Lung (tissue), 11 donors: ENCODE measurements at regions not wholly inside any gene's neighbourhood (a gene's known extent, or its start where the extent isn't known, plus 50 kb on each side); places are given as distances from the start of the nearest gene placed in this dataset.

Source experiments
- ATAC-seq: fragments of 200-7000 bp; cut with Tn5 transposase; one replicate; pipeline ENCODE4 v1.9.1; 2020; ENCODE audit warnings: moderate number of reproducible peaks; ENCODE audit not compliant: insufficient read depth, low FRiP score
- DNase-seq, 3 donors: peaks; one replicate each; pipeline ENCODE4 v3.0.0-alpha.2; 2013 to 2017
- H3K27ac ChIP-seq, 2 donors: one replicate each; pipeline ENCODE4 v1.5.1; 2013; ENCODE audit warnings: mild to moderate bottlenecking in 2 of 2, moderate library complexity in 2 of 2, control low read depth in 1 of 2, inconsistent platforms in 1 of 2, low read depth in 1 of 2, low read length in 1 of 2
- H3K27me3 ChIP-seq, 3 donors: one replicate each; pipeline ENCODE4 v1.5.1; 2013; ENCODE audit warnings: low read length in 2 of 3; ENCODE audit not compliant: control insufficient read depth in 3 of 3, insufficient read depth in 3 of 3
- H3K36me3 ChIP-seq, 4 donors: one replicate each; pipeline ENCODE4 v1.5.1; 2013; ENCODE audit warnings: low read length in 4 of 4, mild to moderate bottlenecking in 1 of 4, moderate library complexity in 1 of 4; ENCODE audit not compliant: control insufficient read depth in 4 of 4, insufficient read depth in 4 of 4
- H3K4me1 ChIP-seq, 5 donors: one replicate each; pipeline ENCODE4 v1.5.1; 2013; ENCODE audit warnings: low read length in 5 of 5, mild to moderate bottlenecking in 2 of 5, moderate library complexity in 1 of 5; ENCODE audit not compliant: control insufficient read depth in 5 of 5, insufficient read depth in 5 of 5
- H3K4me3 ChIP-seq: one replicate; pipeline ENCODE4 v1.5.1; 2013; ENCODE audit warnings: mild to moderate bottlenecking, control low read depth, moderate library complexity
- H3K9ac ChIP-seq, 2 donors: one replicate each; pipeline ENCODE4 v1.5.1; 2013; ENCODE audit warnings: low read length in 2 of 2, control low read depth in 1 of 2; ENCODE audit not compliant: insufficient read depth in 1 of 2
- H3K9me3 ChIP-seq, 4 donors: one replicate each; pipeline ENCODE4 v1.5.1; 2013; ENCODE audit warnings: low read length in 3 of 4, mild to moderate bottlenecking in 1 of 4, moderate library complexity in 1 of 4; ENCODE audit not compliant: control insufficient read depth in 4 of 4, insufficient read depth in 3 of 4
- WGBS, 2 donors: extraction: QIAGEN DNeasy Blood & Tissue Kit; methylation state at CpG; one replicate each; pipeline ENCODE4 v1.1.7; 2013; 5-methylcytosine and 5-hydroxymethylcytosine counted together
- TF ChIP-seq, protein P1 (sequence below): IDR thresholded peaks from 2 replicates; pipeline ENCODE4 v1.5.1; 2012; ENCODE audit warnings: mild to moderate bottlenecking; ENCODE audit errors: control extremely low read depth, extremely low read depth
- donor health status: control.
- donor health status: control.
- donor health status: Bipolar disorder and iron deficiency.
- donor health status: healthy.
- donor health status: DM: yes; HTN: yes; CAD: no.

DNA sequence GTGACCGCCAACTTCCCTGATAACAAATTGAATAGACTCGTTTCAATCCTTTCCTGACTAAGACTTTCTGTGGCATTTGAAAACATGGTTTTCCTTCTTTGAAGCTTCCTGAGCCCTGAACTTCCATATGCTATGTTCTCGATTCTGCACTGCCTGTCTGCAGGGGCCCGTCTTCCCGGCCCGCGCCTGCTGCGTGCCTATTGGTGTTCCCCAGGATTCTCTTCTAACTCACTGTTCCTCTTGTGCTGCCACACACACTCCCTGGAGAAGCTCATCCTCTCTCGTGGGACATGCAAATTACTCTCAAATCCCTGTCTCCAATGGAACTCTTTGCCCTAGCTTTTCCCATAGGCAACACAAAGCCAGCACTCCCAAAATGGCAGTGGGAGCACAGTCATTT, 262.9 kb upstream of the GATB start:
- WGBS, 2 donors, result 75 to 76% methylated on average over 9 of the region's 9 CpGs

DNA sequence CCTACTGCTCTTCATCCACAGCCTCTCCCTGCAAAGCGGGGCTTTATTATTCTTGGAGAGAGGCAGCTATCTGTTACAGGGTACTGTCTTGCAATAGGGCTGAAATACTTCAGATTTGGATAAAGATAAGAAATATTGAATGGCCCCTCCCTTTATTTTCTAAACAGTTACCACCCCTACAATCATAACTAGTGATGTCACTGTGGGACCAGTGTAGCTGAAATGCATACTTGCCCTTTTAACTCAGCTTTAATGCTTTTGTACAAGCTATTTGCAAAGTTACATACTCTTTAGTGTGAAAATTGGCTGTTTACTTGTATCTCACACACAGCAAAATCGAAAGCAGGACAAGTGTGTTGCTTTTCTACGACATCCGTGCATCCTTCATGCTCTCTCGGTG, 261.7 kb upstream of the GATB start:
- no peaks in the 10 kb centered on the region for H3K36me3 ChIP-seq
- DNase-seq (no peak), ATAC-seq (no peak)
- no peaks in the 10 kb centered on the region for H3K27me3 ChIP-seq
- peaks cover 0 to 5% (median 0%) of the 10 kb centered on the region in 5 donors for H3K4me1 ChIP-seq
- WGBS, 2 donors, result 83 to 85% methylated on average over 5 of the region's 5 CpGs
- TF ChIP-seq, protein P1, sequence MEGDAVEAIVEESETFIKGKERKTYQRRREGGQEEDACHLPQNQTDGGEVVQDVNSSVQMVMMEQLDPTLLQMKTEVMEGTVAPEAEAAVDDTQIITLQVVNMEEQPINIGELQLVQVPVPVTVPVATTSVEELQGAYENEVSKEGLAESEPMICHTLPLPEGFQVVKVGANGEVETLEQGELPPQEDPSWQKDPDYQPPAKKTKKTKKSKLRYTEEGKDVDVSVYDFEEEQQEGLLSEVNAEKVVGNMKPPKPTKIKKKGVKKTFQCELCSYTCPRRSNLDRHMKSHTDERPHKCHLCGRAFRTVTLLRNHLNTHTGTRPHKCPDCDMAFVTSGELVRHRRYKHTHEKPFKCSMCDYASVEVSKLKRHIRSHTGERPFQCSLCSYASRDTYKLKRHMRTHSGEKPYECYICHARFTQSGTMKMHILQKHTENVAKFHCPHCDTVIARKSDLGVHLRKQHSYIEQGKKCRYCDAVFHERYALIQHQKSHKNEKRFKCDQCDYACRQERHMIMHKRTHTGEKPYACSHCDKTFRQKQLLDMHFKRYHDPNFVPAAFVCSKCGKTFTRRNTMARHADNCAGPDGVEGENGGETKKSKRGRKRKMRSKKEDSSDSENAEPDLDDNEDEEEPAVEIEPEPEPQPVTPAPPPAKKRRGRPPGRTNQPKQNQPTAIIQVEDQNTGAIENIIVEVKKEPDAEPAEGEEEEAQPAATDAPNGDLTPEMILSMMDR, result no peak
- no peak overlapping the region for H3K4me3 ChIP-seq
- H3K27ac ChIP-seq, result no peak overlapping the region
- H3K9me3 ChIP-seq, result no peaks in the 10 kb centered on the region
- H3K9ac ChIP-seq, result no peak overlapping the region

More for the DNA sequence above, 262.9 kb upstream of the GATB start:
- Histone ChIP-seq H3K36me3 (no peaks in the 10 kb centered on the region), H3K27ac (no peak overlapping the region), H3K4me1 (peaks cover 0 to 5% (median 0%) of the 10 kb centered on the region in 5 donors), H3K4me3 (no peak overlapping the region), H3K9ac (no peak overlapping the region), H3K27me3 (no peaks in the 10 kb centered on the region), H3K9me3 (peaks cover 0 to 2% (median 0%) of the 10 kb centered on the region in 4 donors)
- ATAC-seq (no peak), DNase-seq (no peak)
- TF ChIP-seq, protein P1, result no peak

DNA sequence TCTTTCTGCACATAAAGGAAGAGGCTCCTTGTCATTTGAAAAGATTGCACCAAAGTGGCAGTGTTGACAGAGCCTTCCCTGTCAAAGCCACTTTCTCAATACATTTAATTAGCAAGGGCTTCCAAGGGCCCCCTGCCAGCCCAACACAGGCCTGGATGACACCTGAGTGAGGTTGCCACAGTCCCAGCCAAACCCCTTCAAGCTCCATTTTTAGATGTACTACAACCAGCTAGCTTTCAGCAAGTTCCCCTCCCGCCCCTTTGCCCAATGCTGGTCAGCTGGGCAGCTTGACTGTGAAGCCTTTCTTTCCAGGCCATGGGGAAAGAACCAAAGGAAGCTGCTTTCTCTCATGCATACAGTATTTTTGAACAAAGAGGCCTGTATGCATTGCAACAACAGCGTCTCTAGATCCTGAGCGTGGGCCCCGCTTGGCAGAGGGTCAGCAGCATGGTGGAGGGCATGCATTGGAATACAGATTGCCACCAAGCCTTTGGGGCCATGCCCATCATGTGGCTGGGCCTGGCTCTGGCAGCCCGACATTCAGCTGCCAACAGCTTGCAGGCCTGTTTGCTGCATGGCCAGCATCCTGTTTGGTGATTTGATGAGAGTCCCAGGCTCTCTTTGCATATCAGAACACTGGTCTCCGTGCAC, 261.1 kb upstream of the GATB start:
- 87 to 88% methylated on average over 6 of the region's 6 CpGs for WGBS, 2 donors
- no peaks in the 10 kb centered on the region for H3K27me3 ChIP-seq
- no peak overlapping the region for H3K4me3 ChIP-seq
- H3K9me3 ChIP-seq, result no peaks in the 10 kb centered on the region
- H3K27ac ChIP-seq, result no peak overlapping the region
- peaks cover 0 to 5% (median 0%) of the 10 kb centered on the region in 5 donors for H3K4me1 ChIP-seq
- DNase-seq (no peak), ATAC-seq (no peak)
- no peak overlapping the region for H3K9ac ChIP-seq
- TF ChIP-seq, protein P1, result no peak
- no peaks in the 10 kb centered on the region for H3K36me3 ChIP-seq

DNA sequence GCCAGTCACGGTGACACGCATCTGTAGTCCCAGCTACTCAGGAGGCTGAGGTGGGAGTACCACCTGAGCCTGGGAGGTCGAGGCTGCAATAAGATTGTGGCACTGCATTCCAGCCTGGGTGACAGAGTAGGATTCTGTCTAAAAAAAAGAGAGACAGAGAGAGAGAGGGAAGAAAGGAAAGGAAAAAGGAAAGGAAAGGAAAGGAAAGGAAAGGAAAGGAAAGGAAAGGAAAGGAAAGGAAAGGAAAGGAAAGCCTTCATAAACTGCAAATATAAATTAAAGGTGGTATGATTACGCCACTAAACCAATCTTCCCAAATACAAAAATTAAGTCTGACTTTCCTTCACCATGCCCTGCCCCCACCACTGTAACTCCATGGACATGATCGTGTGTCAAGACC, 259.3 kb upstream of the GATB start:
- Histone ChIP-seq H3K9me3 (no peaks in the 10 kb centered on the region), H3K36me3 (no peaks in the 10 kb centered on the region), H3K9ac (no peak overlapping the region), H3K4me3 (no peak overlapping the region), H3K27ac (no peak overlapping the region), H3K27me3 (no peaks in the 10 kb centered on the region), H3K4me1 (peaks cover 0 to 5% (median 0%) of the 10 kb centered on the region in 5 donors)
- no peak for ATAC-seq
- DNase-seq, result no peak
- 90 to 92% methylated on average over 5 of the region's 5 CpGs for WGBS, 2 donors
- TF ChIP-seq, protein P1, result no peak
